DND-41 (cell line): ENCODE measurements at regions not wholly inside any gene's neighbourhood (a gene's known extent, or its start where the extent isn't known, plus 50 kb on each side); places are given as distances from the start of the nearest gene placed in this dataset.

Experiments used
- ATAC-seq: fragments of 200-7000 bp; cut with Tn5 transposase; 3 replicates; pipeline ENCODE4 v1.9.1; 2021; ENCODE audit warnings: low read depth; ENCODE audit not compliant: insufficient read depth
- DNase-seq: peaks from one replicate; pipeline ENCODE4 v3.0.0-alpha.2; 2020
- H2AFZ ChIP-seq: 2 replicates; pipeline ENCODE4 v1.6.0; 2012; ENCODE audit warnings: low read depth, low read length
- H3K27ac ChIP-seq: 2 replicates; pipeline ENCODE4 v1.5.1; 2012; ENCODE audit warnings: low read length, inconsistent platforms
- H3K27me3 ChIP-seq: fragments of 200-600 bp; sonication (generic); 2 replicates; pipeline ENCODE4 v1.6.0; 2012; ENCODE audit warnings: low read length, mild to moderate bottlenecking, inconsistent platforms; ENCODE audit not compliant: insufficient read depth, poor library complexity
- H3K36me3 ChIP-seq: 2 replicates; pipeline ENCODE4 v1.5.1; 2012; ENCODE audit warnings: low read length, inconsistent platforms; ENCODE audit not compliant: insufficient read depth
- H3K4me1 ChIP-seq: 2 replicates; pipeline ENCODE4 v1.5.1; 2012; ENCODE audit warnings: mild to moderate bottlenecking, low read length; ENCODE audit not compliant: insufficient read depth
- H3K4me2 ChIP-seq: 2 replicates; pipeline ENCODE4 v1.6.0; 2012; ENCODE audit warnings: mild to moderate bottlenecking, moderate library complexity, low read length, inconsistent platforms; ENCODE audit not compliant: insufficient read depth
- H3K4me3 ChIP-seq, 2 experiments: fragments of 200-600 bp in 1 of 2; shearing (Covaris generic) in 1 of 2; 2 replicates each; pipeline ENCODE4 v1.5.1; 2012 to 2016; ENCODE audit warnings: inconsistent platforms in 2 of 2, low read length in 2 of 2, mild to moderate bottlenecking in 2 of 2, low read depth in 1 of 2, moderate library complexity in 1 of 2
- H3K79me2 ChIP-seq: 2 replicates; pipeline ENCODE4 v1.6.0; 2012; ENCODE audit warnings: low read length, inconsistent platforms; ENCODE audit not compliant: insufficient read depth
- H3K9ac ChIP-seq: 2 replicates; pipeline ENCODE4 v1.6.0; 2012; ENCODE audit warnings: low read depth, mild to moderate bottlenecking, inconsistent platforms, low read length, moderate library complexity
- H3K9me3 ChIP-seq: 2 replicates; pipeline ENCODE4 v1.5.1; 2012; ENCODE audit warnings: low read length, moderate library complexity, mild to moderate bottlenecking, inconsistent platforms; ENCODE audit not compliant: insufficient read depth, severe bottlenecking
- H4K20me1 ChIP-seq: 2 replicates; pipeline ENCODE4 v1.6.0; 2012; ENCODE audit warnings: low read length; ENCODE audit not compliant: insufficient read depth
- EZH2 ChIP-seq: IDR thresholded peaks from 3 replicates; pipeline ENCODE4 v1.6.1; 2012; ENCODE audit warnings: borderline replicate concordance, low read depth, mild to moderate bottlenecking, moderate library complexity, low read length, inconsistent platforms; ENCODE audit not compliant: severe bottlenecking
- TF ChIP-seq, protein P1 (sequence below): IDR thresholded peaks from 2 replicates; pipeline ENCODE4 v1.5.1; 2012; ENCODE audit warnings: borderline replicate concordance, low read length, moderate library complexity, mild to moderate bottlenecking; ENCODE audit not compliant: poor library complexity, severe bottlenecking; ENCODE audit errors: extremely low read depth

DNA sequence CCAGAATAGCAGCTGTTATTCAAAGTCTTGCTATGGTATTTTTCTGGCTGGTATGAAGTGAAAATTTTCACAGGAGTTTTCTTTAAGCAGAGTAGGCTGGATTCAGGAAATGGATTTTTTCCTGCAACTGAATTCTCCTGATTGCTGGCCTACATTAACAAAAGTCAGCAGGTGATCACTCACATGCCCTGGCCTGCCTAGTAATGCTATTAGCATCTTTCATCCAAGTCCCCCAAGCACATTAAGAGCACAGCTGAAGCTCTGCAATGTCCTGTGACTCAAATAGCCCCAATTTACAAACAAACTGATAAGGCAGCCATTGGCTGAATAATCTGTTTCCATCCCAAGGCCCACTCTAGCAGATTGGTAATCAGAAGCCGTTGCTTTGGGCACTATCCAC, 688.3 kb upstream of the LMCD1 start:
- H3K27me3 ChIP-seq = no peaks in the 10 kb centered on the region
- no peak overlapping the region for H3K4me3 ChIP-seq
- no peak for DNase-seq
- H3K36me3 ChIP-seq = no peaks in the 10 kb centered on the region
- H3K4me2 ChIP-seq = no peak overlapping the region
- no peak overlapping the region for H3K27ac ChIP-seq
- H4K20me1 ChIP-seq = no peaks in the 10 kb centered on the region
- H3K9me3 ChIP-seq = no peaks in the 10 kb centered on the region
- TF ChIP-seq, protein P1, sequence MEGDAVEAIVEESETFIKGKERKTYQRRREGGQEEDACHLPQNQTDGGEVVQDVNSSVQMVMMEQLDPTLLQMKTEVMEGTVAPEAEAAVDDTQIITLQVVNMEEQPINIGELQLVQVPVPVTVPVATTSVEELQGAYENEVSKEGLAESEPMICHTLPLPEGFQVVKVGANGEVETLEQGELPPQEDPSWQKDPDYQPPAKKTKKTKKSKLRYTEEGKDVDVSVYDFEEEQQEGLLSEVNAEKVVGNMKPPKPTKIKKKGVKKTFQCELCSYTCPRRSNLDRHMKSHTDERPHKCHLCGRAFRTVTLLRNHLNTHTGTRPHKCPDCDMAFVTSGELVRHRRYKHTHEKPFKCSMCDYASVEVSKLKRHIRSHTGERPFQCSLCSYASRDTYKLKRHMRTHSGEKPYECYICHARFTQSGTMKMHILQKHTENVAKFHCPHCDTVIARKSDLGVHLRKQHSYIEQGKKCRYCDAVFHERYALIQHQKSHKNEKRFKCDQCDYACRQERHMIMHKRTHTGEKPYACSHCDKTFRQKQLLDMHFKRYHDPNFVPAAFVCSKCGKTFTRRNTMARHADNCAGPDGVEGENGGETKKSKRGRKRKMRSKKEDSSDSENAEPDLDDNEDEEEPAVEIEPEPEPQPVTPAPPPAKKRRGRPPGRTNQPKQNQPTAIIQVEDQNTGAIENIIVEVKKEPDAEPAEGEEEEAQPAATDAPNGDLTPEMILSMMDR = no peak
- TF ChIP-seq EZH2 = no peak
- no peak overlapping the region for H2AFZ ChIP-seq
- H3K79me2 ChIP-seq = no peaks in the 10 kb centered on the region
- no peaks in the 10 kb centered on the region for H3K4me1 ChIP-seq
- no peak for ATAC-seq
- no peak overlapping the region for H3K9ac ChIP-seq

DNA sequence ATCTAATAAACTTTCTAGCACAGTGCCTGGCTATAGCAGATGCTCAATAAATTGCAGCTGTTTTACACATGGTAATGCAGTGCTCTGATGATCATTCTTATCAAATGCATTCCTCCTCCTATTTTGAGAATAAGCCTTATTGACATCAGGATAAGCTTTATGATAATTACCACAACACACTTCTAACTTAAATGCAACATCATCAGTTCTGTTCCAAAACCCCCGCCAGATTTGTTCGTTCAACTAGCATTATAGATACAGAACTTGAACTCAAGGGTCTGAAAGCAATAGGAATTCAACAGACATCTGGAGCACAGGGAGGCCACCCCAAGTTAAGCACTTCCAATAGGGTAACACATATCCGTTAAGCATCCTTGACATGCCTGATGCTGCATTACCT, 684.4 kb upstream of the LMCD1 start:
- Histone ChIP-seq H3K9ac (no peak overlapping the region), H3K4me3 (no peak overlapping the region), H3K79me2 (no peaks in the 10 kb centered on the region), H3K4me2 (no peak overlapping the region), H3K9me3 (no peaks in the 10 kb centered on the region), H4K20me1 (no peaks in the 10 kb centered on the region), H3K27me3 (no peaks in the 10 kb centered on the region), H3K36me3 (no peaks in the 10 kb centered on the region), H2AFZ (no peak overlapping the region), H3K4me1 (no peaks in the 10 kb centered on the region), H3K27ac (no peak overlapping the region)
- DNase-seq (no peak), ATAC-seq (no peak)
- TF ChIP-seq, protein P1 = no peak
- no peak for TF ChIP-seq EZH2

DNA sequence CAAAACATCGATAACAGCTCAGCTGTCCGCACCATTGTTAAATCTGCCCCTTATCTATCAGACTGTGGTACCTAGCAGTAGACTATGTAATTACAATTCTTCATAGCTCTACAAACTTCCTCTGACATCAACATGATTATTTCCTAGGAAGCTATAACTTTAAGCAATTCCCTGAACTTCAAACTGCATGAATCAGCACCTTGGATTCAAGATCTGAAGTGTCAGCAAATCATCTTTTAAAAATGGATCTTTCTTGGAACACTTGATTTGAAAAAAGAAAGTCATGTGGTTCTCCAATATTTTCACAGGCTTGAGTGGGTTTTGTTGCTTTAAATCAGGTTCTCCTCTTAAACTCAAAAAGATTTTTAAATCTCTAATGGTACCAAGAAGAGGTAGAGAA, 680.7 kb upstream of the LMCD1 start:
- Histone ChIP-seq H3K27me3 (no peaks in the 10 kb centered on the region), H3K36me3 (no peaks in the 10 kb centered on the region), H3K9me3 (peaks cover 15% of the 10 kb centered on the region), H3K4me3 (no peak overlapping the region), H4K20me1 (no peaks in the 10 kb centered on the region), H3K27ac (no peak overlapping the region), H3K9ac (no peak overlapping the region), H2AFZ (no peak overlapping the region), H3K4me1 (no peaks in the 10 kb centered on the region), H3K79me2 (no peaks in the 10 kb centered on the region), H3K4me2 (no peak overlapping the region)
- DNase-seq (no peak), ATAC-seq (no peak)
- TF ChIP-seq, protein P1 = no peak
- TF ChIP-seq EZH2 = no peak

DNA sequence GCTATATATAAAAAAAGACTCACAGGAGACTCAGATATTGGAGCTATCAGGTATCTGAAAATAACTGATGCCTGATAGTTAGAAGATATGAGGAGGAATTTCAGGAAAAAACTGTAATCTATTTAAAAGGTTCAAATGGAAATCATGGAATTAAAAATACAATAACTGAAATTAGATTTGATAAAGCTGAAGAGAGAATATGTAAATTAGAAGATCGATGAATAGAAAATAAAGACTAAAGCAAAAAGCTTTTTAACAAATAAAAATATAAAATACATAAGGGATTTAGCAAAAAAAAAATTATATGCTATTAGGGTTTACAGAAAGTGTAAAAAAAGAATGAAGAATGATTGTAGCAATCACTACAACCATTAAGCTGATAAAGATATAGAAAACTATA, 679.8 kb upstream of the LMCD1 start:
- H3K79me2 ChIP-seq = no peaks in the 10 kb centered on the region
- no peak for ATAC-seq
- no peaks in the 10 kb centered on the region for H3K27me3 ChIP-seq
- H3K27ac ChIP-seq = no peak overlapping the region
- no peak overlapping the region for H2AFZ ChIP-seq
- no peaks in the 10 kb centered on the region for H3K4me1 ChIP-seq
- H3K9me3 ChIP-seq = peaks cover 15% of the 10 kb centered on the region
- TF ChIP-seq EZH2 = no peak
- TF ChIP-seq, protein P1 = no peak
- no peak for DNase-seq
- H3K4me2 ChIP-seq = no peak overlapping the region
- H3K36me3 ChIP-seq = no peaks in the 10 kb centered on the region
- H3K9ac ChIP-seq = no peak overlapping the region
- no peak overlapping the region for H3K4me3 ChIP-seq
- no peaks in the 10 kb centered on the region for H4K20me1 ChIP-seq
